LNCaP clone FGC (cell line): ENCODE measurements at regions not wholly inside any gene's neighbourhood (a gene's known extent, or its start where the extent isn't known, plus 50 kb on each side); places are given as distances from the start of the nearest gene placed in this dataset.

Source experiments
- DNase-seq: peaks from one replicate; pipeline ENCODE4 v3.0.0-alpha.2; 2011; ENCODE audit warnings: low read depth
- H3K4me3 ChIP-seq: 2 replicates; pipeline ENCODE4 v1.5.1; 2011; ENCODE audit warnings: mild to moderate bottlenecking, low read depth, low read length, control low read depth
- CTCF ChIP-seq: IDR thresholded peaks from 2 replicates; pipeline ENCODE4 v1.5.1; 2012; ENCODE audit warnings: mild to moderate bottlenecking; ENCODE audit not compliant: control insufficient read depth, insufficient read depth; ENCODE audit errors: extremely low read depth

- no peak for TF ChIP-seq CTCF
- no peak overlapping the region for H3K4me3 ChIP-seq
- DNase-seq, result no peak
These were observed 241.0 kb upstream of the SNX7 start for GRCh38 chr1:98420376-98421084.

GRCh38 chr1:98417820-98418219 lies 243.7 kb upstream of the SNX7 start:
- DNase-seq, result no peak

GRCh38 chr1:98410082-98410481 lies 251.4 kb upstream of the SNX7 start:
- DNase-seq, result peak; percentile 87
- H3K4me3 ChIP-seq, result no peak overlapping the region
- TF ChIP-seq CTCF, result no peak

More at GRCh38 chr1:98417820-98418219, 243.7 kb upstream of the SNX7 start:
- H3K4me3 ChIP-seq, result no peak overlapping the region
- no peak for TF ChIP-seq CTCF

GRCh38 chr1:98406352-98407088 lies 255.0 kb upstream of the SNX7 start:
- TF ChIP-seq CTCF, result no peak
- DNase-seq, result no peak
- no peak overlapping the region for H3K4me3 ChIP-seq

- DNase-seq, result no peak
- no peak for TF ChIP-seq CTCF
- H3K4me3 ChIP-seq, result no peak overlapping the region
These were observed 255.9 kb upstream of the SNX7 start for GRCh38 chr1:98405581-98406074.

GRCh38 chr1:98404866-98405265 lies 256.7 kb upstream of the SNX7 start:
- no peak overlapping the region for H3K4me3 ChIP-seq
- DNase-seq, result no peak
- no peak for TF ChIP-seq CTCF
